HG03565 (cell line): ENCODE measurements at regions not wholly inside any gene's neighbourhood (a gene's known extent, or its start where the extent isn't known, plus 50 kb on each side); places are given as distances from the start of the nearest gene placed in this dataset.
"Not testable (repeated sequence)": the region's sequence is repeated elsewhere in the genome, so short reads cannot be mapped to it uniquely, and the experiment has no call there.

Experiments used
- ATAC-seq: cut with Tn5 transposase; IDR thresholded peaks from one replicate; pipeline ENCODE4 v1.9.1; 2021; ENCODE audit warnings: mild to moderate bottlenecking, moderate library complexity; ENCODE audit not compliant: unreplicated experiment

- no peak for ATAC-seq
Measured at GRCh38 chr3:5035113-5035512, 55.9 kb downstream of the BHLHE40 start.

DNA sequence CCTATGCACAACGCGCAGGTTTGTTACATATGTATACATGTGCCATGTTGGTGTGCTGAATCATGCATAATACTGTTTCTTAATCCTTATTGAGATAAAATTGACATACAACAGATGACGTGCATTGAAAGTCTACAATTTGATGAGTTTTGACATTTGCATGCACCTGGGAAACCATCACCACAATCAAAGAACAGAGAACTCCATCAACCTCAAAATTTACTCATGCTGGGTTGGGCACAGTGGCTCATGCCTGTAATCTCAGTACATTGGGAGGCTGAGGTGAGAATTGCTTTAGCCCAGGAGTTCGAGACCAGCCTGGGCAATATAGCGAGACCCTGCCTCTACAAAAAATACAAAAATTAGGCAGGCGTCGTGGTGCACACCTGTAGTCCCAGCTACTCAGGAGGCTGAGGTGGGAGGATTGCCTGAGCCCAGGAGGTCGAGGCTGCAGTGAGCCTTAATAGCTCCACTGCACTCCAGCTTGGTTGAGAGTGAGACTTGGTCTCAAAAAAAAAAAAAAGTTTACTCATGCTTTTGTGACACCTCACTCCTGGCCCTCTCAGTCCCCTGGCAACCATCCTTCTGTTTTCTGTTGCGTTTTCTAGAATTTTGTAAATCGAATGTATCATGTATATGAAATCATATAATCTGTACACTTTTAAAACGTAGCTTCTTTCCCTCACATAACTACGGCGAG, 56.6 kb downstream of the BHLHE40 start:
- ATAC-seq = no peak

GRCh38 chr3:5036392-5036766, 57.1 kb downstream of the BHLHE40 start:
- ATAC-seq = no peak

DNA sequence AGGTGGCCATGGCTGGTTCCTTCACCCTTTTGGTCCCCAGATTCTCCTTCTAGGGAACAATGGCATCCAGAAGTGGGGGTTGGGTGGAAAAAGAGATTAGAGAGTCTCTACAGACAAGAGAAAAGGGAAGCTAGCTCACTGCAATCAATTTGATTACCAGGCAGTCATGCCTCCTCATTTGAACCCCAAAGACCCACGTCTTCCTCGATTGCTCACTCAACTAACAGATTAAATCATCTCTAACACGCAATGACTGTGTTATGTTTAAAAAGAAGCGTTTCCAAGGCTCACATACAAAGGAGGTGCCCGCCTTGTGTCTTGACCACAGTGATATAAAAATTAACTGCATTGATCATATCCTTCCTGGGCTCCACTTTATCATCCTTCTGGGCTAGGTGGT, 57.6 kb downstream of the BHLHE40 start:
- ATAC-seq = no peak

DNA sequence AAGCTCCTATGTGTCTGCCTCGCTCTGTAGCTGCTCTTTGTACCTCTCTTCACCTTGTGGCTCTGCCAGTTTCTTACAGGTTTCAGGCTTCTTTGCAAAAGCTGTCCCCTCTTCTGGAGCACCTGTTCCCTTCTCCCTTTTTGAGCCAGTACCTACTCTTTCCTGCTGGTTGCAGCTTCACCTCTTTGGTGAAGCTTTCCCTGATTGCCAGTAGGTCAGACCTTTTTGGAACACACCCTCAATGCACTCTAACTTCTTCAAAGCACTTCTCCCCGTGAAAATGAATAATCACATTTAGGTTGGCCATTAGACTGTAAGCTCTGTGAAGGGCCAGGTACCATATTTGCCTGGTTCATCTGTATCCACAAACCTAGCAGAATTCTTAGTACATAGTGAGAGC, 60.3 kb downstream of the BHLHE40 start:
- no peak for ATAC-seq

DNA sequence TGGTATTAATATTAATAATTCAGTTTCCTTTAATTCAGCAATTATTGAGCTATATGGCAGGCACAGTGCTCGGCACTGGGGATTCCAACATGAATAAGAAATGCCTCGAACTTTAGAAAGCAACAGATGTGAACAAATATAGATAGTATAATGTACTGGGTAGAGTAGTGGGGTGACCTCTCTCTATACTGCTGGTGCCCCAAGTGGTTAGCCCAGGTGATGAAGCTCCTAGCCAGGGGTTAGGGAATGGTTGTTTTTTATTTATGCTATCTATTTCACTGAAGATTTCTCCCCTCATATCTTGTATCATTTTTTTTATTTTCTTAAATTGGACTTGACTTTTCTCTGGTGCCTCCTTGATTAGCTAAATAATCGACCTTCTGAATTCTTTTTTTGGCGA, 62.1 kb downstream of the BHLHE40 start:
- no peak for ATAC-seq

- ATAC-seq = no peak
Measured at GRCh38 chr3:5045961-5046360, 66.7 kb downstream of the BHLHE40 start.

DNA sequence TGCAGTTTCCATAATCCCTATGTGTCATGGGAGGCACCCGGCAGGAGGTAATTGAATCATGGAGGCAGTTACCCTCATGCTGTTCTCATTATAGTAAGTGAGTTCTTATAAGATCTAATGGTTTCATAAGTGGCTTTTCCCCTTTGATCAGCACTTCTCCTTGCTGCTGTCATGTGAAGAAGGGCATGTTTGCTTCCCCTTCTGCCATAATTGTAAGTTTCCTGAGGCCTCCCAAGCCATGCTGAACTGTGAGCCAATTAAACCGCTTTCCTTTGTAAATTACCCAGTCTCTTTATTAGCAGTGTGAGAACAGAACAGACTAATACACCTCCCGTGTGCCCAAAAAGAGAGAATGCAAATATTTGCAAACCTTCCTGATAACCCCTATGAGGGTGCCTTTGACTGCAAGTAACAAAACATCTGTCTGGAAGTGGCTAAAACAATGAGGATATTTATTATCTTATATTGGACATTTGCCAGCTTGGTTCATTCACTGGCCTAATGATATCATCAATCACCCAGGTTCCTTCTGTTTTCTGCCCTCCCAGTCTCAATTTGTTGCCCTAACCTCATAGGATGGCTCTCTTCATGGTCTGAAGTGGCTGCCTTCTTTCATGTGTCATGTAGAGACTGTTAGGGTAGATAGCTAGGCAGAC, 68.7 kb downstream of the BHLHE40 start:
- no peak for ATAC-seq

DNA sequence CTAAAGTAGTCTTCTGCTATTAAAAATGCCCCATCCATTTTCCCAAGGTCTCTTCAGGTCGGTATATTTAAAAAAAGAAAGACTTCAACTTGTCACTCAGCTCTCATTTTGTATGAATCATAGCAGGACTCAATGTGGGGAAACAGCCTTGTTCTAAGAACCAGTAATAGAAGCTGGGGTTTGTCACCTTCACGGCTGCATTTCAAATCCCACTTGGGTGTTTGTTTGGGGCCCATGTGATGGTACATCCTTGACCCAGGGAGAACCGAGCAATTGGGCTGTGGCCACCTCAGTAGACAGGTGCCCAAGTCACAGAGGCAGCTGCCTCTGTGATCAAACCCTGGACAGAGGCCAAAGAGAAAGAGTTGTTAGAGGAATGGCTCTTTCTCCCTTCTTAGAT, 70.3 kb upstream of the ARL8B start:
- peak; percentile 58 for ATAC-seq

DNA sequence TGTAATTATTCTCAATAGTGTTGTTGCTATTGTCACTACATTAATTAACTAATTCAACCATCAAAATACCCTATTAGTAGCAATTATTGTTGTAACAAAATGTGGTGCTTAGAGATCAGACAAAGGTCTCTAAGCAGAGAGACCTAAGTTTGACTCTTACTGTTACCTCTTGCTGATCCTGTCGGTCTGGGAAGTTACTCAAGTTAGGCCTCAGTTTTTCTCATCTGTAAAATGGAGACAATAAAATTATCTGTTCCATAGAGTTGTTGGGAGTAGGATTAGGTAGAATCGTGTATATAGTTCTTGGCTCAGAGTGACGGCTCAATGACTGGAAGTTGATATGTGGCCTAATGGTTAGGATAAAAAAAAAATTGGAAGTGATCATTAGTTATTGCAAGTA, 69.8 kb upstream of the ARL8B start:
- no peak for ATAC-seq

DNA sequence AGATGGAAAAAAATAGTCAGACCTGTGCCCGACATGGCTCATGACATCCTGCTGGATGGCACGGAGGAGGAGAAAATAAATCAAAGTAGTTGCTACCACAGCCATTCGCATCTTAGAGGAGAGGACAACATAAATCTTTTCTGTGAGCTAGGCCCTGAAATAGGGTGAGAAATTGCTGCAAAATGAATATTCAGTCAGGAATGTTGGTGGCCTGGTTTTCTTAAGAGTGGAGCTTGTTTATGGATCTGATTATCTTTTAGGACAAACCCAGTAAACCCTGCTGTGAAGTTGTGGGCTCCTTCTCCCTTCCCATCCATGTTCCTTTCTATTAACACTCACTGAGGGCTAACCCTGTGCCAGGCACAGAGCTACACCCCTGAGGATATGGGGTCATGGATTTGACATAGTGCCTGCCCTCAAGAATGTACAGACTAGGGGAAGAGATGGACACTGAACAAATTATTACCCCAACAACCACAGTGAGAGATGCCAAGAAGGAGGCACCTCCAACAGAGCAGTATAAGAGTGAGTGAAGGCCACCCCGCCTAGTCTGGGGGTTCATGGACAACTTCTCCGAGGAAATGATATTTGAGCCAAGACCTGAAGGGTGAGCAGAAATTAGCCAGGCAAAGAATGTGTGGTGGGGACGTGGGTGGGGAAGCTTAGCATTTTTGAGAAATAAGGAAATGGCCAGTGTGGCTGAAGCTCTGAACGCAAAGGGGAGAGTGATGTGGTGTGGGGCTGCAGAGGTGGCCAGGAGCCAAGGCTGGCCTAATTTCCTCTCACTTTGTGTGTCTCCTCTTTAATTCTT, 68.9 kb upstream of the ARL8B start:
- no peak for ATAC-seq

- no peak for ATAC-seq
Measured at GRCh38 chr3:5054098-5054497, 68.0 kb upstream of the ARL8B start.

- not testable (repeated sequence) for ATAC-seq
Measured at GRCh38 chr3:5054579-5054978, 67.5 kb upstream of the ARL8B start.

DNA sequence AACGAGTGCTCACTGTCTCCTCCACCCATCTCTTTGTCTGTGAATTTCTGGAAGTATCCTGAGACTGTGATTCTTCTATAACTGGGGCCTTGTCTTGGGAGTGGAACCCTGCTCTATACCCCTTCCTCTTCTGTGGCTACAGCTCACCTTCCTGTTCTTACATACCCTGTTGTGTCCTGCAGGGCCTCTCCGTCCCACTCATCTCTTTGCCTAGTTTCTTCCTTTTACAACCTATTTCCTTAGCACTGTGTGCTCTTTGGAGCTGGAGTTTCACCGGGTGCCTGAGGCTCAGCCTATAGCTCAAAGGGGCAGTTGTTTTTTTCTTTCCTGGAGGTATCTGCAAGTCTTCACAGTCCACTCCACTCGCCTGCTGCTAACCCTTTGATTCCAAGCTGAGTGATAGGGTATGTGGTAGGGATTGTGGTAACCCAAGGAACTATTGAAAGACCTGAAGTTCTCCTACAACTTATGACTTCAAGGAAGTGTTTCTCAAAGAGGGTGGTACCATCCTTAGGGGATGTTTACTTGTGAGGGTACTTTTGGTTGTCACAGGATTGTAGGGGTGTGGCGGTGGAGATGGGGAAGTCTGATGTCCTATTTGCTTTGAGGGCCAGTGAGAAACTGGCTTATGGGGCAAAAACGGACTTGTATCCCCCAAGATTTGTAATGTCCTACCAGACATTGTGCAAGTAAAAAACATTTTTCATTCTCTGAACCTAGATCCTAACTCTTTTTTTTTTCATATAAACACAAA, 66.6 kb upstream of the ARL8B start:
- ATAC-seq = no peak

- no peak for ATAC-seq
Measured at GRCh38 chr3:5056111-5056391, 66.0 kb upstream of the ARL8B start.

GRCh38 chr3:5057272-5057671, 64.8 kb upstream of the ARL8B start:
- no peak for ATAC-seq

GRCh38 chr3:5057857-5058324, 64.2 kb upstream of the ARL8B start:
- ATAC-seq = peak; percentile 88

GRCh38 chr3:5058471-5058951, 63.6 kb upstream of the ARL8B start:
- no peak for ATAC-seq

- ATAC-seq = no peak
Measured at GRCh38 chr3:5059782-5060181, 62.3 kb upstream of the ARL8B start.

GRCh38 chr3:5061218-5061569, 60.9 kb upstream of the ARL8B start:
- no peak for ATAC-seq

GRCh38 chr3:5063724-5064123, 58.4 kb upstream of the ARL8B start:
- ATAC-seq = no peak
